Keratinocyte (primary cell): ENCODE measurements at regions not wholly inside any gene's neighbourhood (a gene's known extent, or its start where the extent isn't known, plus 50 kb on each side); places are given as distances from the start of the nearest gene placed in this dataset.

Source experiments
- DNase-seq: peaks from one replicate; pipeline ENCODE4 v3.0.0-alpha.2; 2011; ENCODE audit warnings: low read depth, missing footprints, low spot score
- FAIRE-seq: peaks from 2 replicates; lab custom pipeline; 2011; peaks lifted over from hg19 to GRCh38; lab: Jason Lieb, UNC
- H2AFZ ChIP-seq: 2 replicates; pipeline ENCODE4 v1.6.0; 2012; ENCODE audit warnings: low read length, control low read depth, inconsistent platforms; ENCODE audit not compliant: control insufficient read depth
- H3K27ac ChIP-seq: 2 replicates; pipeline ENCODE4 v1.5.1; 2011; ENCODE audit warnings: low read length; ENCODE audit not compliant: control insufficient read depth, insufficient read depth
- H3K27me3 ChIP-seq: 3 replicates; pipeline ENCODE4 v1.6.0; 2011; ENCODE audit warnings: low read length; ENCODE audit not compliant: control insufficient read depth, insufficient read depth; ENCODE audit errors: extremely low read depth
- H3K36me3 ChIP-seq, 2 experiments: 2 replicates in 1 of 2; 3 replicates in 1 of 2; pipeline ENCODE4 v1.5.1; 2011; ENCODE audit warnings: low read length in 2 of 2, mild to moderate bottlenecking in 1 of 2; ENCODE audit not compliant: control insufficient read depth in 2 of 2, insufficient read depth in 2 of 2; ENCODE audit errors: extremely low read depth in 1 of 2
- H3K4me1 ChIP-seq: 3 replicates; pipeline ENCODE4 v1.5.1; 2011; ENCODE audit warnings: low read length; ENCODE audit not compliant: control insufficient read depth, insufficient read depth; ENCODE audit errors: extremely low read depth
- H3K4me2 ChIP-seq: 3 replicates; pipeline ENCODE4 v1.6.0; 2011; ENCODE audit warnings: low read depth, low read length; ENCODE audit not compliant: control insufficient read depth, insufficient read depth; ENCODE audit errors: extremely low read depth
- H3K4me3 ChIP-seq, 3 experiments: fragments of 200-600 bp in 1 of 3; sonication (generic) in 1 of 3; 2 replicates in 2 of 3; 3 replicates in 1 of 3; pipeline ENCODE4 v1.5.1; 2011 to 2016; ENCODE audit warnings: low read length in 3 of 3, mild to moderate bottlenecking in 3 of 3, control low read depth in 2 of 3, inconsistent platforms in 1 of 3, low read depth in 1 of 3, mixed read lengths in 1 of 3, mixed run types in 1 of 3, moderate library complexity in 1 of 3; ENCODE audit not compliant: control insufficient read depth in 2 of 3, insufficient read depth in 2 of 3; ENCODE audit errors: extremely low read depth in 1 of 3
- H3K79me2 ChIP-seq: 2 replicates; pipeline ENCODE4 v1.6.0; 2012; ENCODE audit warnings: low read length; ENCODE audit not compliant: control insufficient read depth, insufficient read depth
- H3K9ac ChIP-seq: 3 replicates; pipeline ENCODE4 v1.6.0; 2011; ENCODE audit warnings: low read length; ENCODE audit not compliant: control insufficient read depth, insufficient read depth; ENCODE audit errors: extremely low read depth
- H3K9me1 ChIP-seq: 3 replicates; pipeline ENCODE4 v1.6.0; 2011; ENCODE audit warnings: low read length; ENCODE audit not compliant: control insufficient read depth, insufficient read depth; ENCODE audit errors: extremely low read depth
- H3K9me3 ChIP-seq: 2 replicates; pipeline ENCODE4 v1.5.1; 2012; ENCODE audit warnings: low read depth, low read length; ENCODE audit not compliant: control insufficient read depth
- H4K20me1 ChIP-seq: 3 replicates; pipeline ENCODE4 v1.6.0; 2011; ENCODE audit warnings: low read length; ENCODE audit not compliant: control insufficient read depth, insufficient read depth; ENCODE audit errors: extremely low read depth
- EZH2 ChIP-seq: IDR thresholded peaks from one replicate; pipeline ENCODE4 v1.6.1; 2012; ENCODE audit warnings: inconsistent platforms, mild to moderate bottlenecking, low read length, moderate library complexity
- dilution Hi-C: fragments of 300-500 bp; cut with MboI; formaldehyde crosslinking; loops from one replicate; pipeline ENCODE4 v1.7.0; 2020; ENCODE audit warnings: low sequenced_read_pairs; ENCODE audit not compliant: extremely low pct_ligation_motif_present
- TF ChIP-seq, protein P1 (sequence below), 3 experiments: IDR thresholded peaks in 1 of 3; conservative IDR thresholded peaks in 1 of 3; optimal IDR thresholded peaks in 1 of 3; 2 replicates in 2 of 3; 3 replicates in 1 of 3; pipeline versions ENCODE3 to v1.5.1; 2011; ENCODE audit warnings: low read length in 3 of 3, mild to moderate bottlenecking in 3 of 3, moderate library complexity in 2 of 3, control low read depth in 1 of 3, inconsistent platforms in 1 of 3; ENCODE audit not compliant: insufficient read depth in 2 of 3; ENCODE audit errors: extremely low read depth in 1 of 3

DNA sequence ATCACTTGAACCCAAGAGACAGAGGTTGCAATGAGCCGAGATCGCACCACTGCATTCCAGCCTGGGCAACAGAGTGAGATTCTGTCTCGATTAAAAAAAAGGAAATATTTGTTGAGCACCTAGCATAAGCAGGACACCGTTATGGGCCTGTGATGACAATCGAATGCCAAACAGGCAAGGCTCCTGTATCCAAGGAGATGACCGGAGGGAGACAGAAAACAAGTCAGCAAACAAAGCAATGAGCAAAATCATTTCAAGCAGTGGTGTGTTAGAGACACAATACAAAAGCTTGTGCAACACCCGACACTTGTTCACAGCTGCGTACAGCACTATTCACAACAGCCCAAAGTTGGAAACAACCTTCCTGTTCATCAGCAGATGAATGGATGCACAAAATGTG is 87.1 kb upstream of the CPEB4 start:
- DNase-seq (no peak), FAIRE-seq (no peak)
- no peak overlapping the region for H3K4me2 ChIP-seq
- no peak overlapping the region for H3K27ac ChIP-seq
- H3K4me3 ChIP-seq, result no peak overlapping the region
- no peaks in the 10 kb centered on the region for H3K36me3 ChIP-seq
- H3K9ac ChIP-seq, result no peak overlapping the region
- H3K79me2 ChIP-seq, result no peaks in the 10 kb centered on the region
- peaks cover 2% of the 10 kb centered on the region for H3K9me3 ChIP-seq
- no peaks in the 10 kb centered on the region for H3K9me1 ChIP-seq
- no peak for TF ChIP-seq EZH2
- TF ChIP-seq, protein P1, sequence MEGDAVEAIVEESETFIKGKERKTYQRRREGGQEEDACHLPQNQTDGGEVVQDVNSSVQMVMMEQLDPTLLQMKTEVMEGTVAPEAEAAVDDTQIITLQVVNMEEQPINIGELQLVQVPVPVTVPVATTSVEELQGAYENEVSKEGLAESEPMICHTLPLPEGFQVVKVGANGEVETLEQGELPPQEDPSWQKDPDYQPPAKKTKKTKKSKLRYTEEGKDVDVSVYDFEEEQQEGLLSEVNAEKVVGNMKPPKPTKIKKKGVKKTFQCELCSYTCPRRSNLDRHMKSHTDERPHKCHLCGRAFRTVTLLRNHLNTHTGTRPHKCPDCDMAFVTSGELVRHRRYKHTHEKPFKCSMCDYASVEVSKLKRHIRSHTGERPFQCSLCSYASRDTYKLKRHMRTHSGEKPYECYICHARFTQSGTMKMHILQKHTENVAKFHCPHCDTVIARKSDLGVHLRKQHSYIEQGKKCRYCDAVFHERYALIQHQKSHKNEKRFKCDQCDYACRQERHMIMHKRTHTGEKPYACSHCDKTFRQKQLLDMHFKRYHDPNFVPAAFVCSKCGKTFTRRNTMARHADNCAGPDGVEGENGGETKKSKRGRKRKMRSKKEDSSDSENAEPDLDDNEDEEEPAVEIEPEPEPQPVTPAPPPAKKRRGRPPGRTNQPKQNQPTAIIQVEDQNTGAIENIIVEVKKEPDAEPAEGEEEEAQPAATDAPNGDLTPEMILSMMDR (optimal IDR thresholded peaks at IDR 0.05 in 1 of 3, IDR thresholded peaks at IDR 0.05 in 1 of 3, conservative IDR thresholded peaks at IDR 0.05 in 1 of 3; ENCODE audit: extremely low read depth in 1 of 3, insufficient read depth in 2 of 3, low read length in 3 of 3), result no peak
- H4K20me1 ChIP-seq, result no peaks in the 10 kb centered on the region
- peaks cover 3% of the 10 kb centered on the region for H3K4me1 ChIP-seq
- dilution Hi-C loops, result no loop called here
- H2AFZ ChIP-seq, result no peak overlapping the region
- H3K27me3 ChIP-seq, result no peaks in the 10 kb centered on the region

DNA sequence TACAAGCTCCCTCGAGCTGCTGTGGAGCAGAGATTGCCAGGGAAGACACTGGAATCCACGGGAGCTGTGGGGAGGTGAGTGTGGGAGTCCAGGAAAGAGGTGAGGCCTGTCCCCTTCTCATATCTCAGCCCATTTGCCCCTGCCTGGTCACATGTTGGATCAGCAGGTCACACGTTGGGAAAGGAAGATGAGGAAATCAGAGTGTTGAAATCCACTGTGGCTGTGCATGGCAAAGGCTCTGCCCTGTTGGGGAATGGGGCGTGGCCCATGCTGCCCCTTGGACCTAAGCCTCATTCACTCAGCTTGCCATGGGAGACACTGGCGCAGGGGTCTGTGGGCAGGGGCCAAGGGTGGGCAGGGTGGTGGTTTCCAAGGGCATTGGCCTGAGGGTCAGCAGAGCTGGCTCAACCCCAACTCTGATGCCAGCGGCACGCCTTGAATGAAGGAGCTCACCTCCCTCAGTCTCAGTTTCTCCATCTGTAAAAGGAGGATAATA is 85.4 kb upstream of the CPEB4 start:
- H3K4me3 ChIP-seq, result no peak overlapping the region
- no peaks in the 10 kb centered on the region for H3K27me3 ChIP-seq
- TF ChIP-seq EZH2, result no peak
- TF ChIP-seq, protein P1 (optimal IDR thresholded peaks at IDR 0.05 in 1 of 3, IDR thresholded peaks at IDR 0.05 in 1 of 3, conservative IDR thresholded peaks at IDR 0.05 in 1 of 3; ENCODE audit: extremely low read depth in 1 of 3, insufficient read depth in 2 of 3, low read length in 3 of 3), result no peak
- no peak overlapping the region for H3K27ac ChIP-seq
- H3K4me1 ChIP-seq, result peaks cover 3% of the 10 kb centered on the region
- dilution Hi-C loops, result no loop called here
- no peaks in the 10 kb centered on the region for H3K79me2 ChIP-seq
- H3K4me2 ChIP-seq, result no peak overlapping the region
- no peak for FAIRE-seq
- H3K9ac ChIP-seq, result no peak overlapping the region
- DNase-seq, result no peak
- no peaks in the 10 kb centered on the region for H4K20me1 ChIP-seq
- H2AFZ ChIP-seq, result no peak overlapping the region
- H3K9me3 ChIP-seq, result peaks cover 2% of the 10 kb centered on the region
- H3K36me3 ChIP-seq, result no peaks in the 10 kb centered on the region
- H3K9me1 ChIP-seq, result no peaks in the 10 kb centered on the region
